HepG2 (cell line): ENCODE measurements at regions not wholly inside any gene's neighbourhood (a gene's known extent, or its start where the extent isn't known, plus 50 kb on each side); places are given as distances from the start of the nearest gene placed in this dataset.

Experiments used
- ARHGAP35 ChIP-seq: sonication (generic); formaldehyde crosslinking; IDR thresholded peaks from 2 replicates; pipeline ENCODE4 v1.9.0; 2022; ENCODE audit warnings: mild to moderate bottlenecking, inconsistent platforms, moderate library complexity, missing genetic modification reagents, borderline replicate concordance
- BORCS8-MEF2B ChIP-seq: sonication (generic); formaldehyde crosslinking; IDR thresholded peaks from 2 replicates; pipeline ENCODE4 v1.8.0; 2022; ENCODE audit warnings: mild to moderate bottlenecking, missing genetic modification reagents
- GATAD2A ChIP-seq: IDR thresholded peaks from 2 replicates; pipeline ENCODE4 v1.6.1; 2016
- GFI1 ChIP-seq: sonication (generic); formaldehyde crosslinking; IDR thresholded peaks from 2 replicates; pipeline ENCODE4 v1.5.0; 2020; ENCODE audit warnings: missing genetic modification reagents, mild to moderate bottlenecking, borderline replicate concordance
- GLI4 ChIP-seq: sonication (generic); formaldehyde crosslinking; IDR thresholded peaks from 2 replicates; pipeline ENCODE4 v1.5.1; 2020; ENCODE audit warnings: missing genetic modification reagents, mild to moderate bottlenecking, moderate library complexity, borderline replicate concordance
- KDM3A ChIP-seq: IDR thresholded peaks from 2 replicates; pipeline ENCODE4 v1.6.1; 2018; ENCODE audit warnings: low read depth, missing compliant biosample characterization
- KLF11 ChIP-seq: IDR thresholded peaks from 2 replicates; pipeline ENCODE4 v1.6.1; 2016; ENCODE audit warnings: missing compliant biosample characterization
- MTA3 ChIP-seq: sonication (generic); formaldehyde crosslinking; IDR thresholded peaks from 2 replicates; pipeline ENCODE4 v1.4.0; 2020; ENCODE audit warnings: missing genetic modification reagents
- NBN ChIP-seq: fragments of 450-650 bp; conservative IDR thresholded peaks from 2 replicates; pipeline ENCODE4 v1.6.1; 2017
- NCOA2 ChIP-seq: sonication (generic); formaldehyde crosslinking; IDR thresholded peaks from 2 replicates; pipeline ENCODE4 v1.8.0; 2022; ENCODE audit warnings: inconsistent platforms
- RFX3 ChIP-seq: IDR thresholded peaks from 2 replicates; pipeline ENCODE4 v1.6.1; 2016; ENCODE audit warnings: missing biosample characterization, missing genetic modification reagents
- RXRB ChIP-seq: IDR thresholded peaks from 2 replicates; pipeline ENCODE4 v1.6.1; 2016; ENCODE audit warnings: borderline replicate concordance, missing genetic modification reagents, missing compliant biosample characterization
- SRSF9 ChIP-seq: fragments of 200-400 bp; formaldehyde crosslinking; IDR thresholded peaks from 2 replicates; pipeline ENCODE4 v1.6.1; 2018; ENCODE audit warnings: borderline replicate concordance, mild to moderate bottlenecking, low read depth, low read length; ENCODE audit not compliant: insufficient read depth, poor library complexity, severe bottlenecking
- SRY ChIP-seq: sonication (generic); formaldehyde crosslinking; IDR thresholded peaks from 2 replicates; pipeline ENCODE4 v1.8.0; 2022; ENCODE audit warnings: mild to moderate bottlenecking, missing genetic modification reagents
- SYNCRIP ChIP-seq: fragments of 200-400 bp; formaldehyde crosslinking; IDR thresholded peaks from 2 replicates; pipeline ENCODE4 v1.6.1; 2018; ENCODE audit warnings: mild to moderate bottlenecking, low read depth, low read length; ENCODE audit not compliant: insufficient read depth
- TAF1 ChIP-seq: sonication (generic); formaldehyde crosslinking; IDR thresholded peaks from 2 replicates; pipeline ENCODE4 v1.4.0; 2020; ENCODE audit warnings: missing genetic modification reagents
- THYN1 ChIP-seq: sonication (generic); formaldehyde crosslinking; IDR thresholded peaks from 2 replicates; pipeline ENCODE4 v1.8.1; 2023; ENCODE audit warnings: low read depth, mild to moderate bottlenecking, moderate library complexity, missing genetic modification reagents, borderline replicate concordance
- ZBTB38 ChIP-seq: sonication (generic); formaldehyde crosslinking; IDR thresholded peaks from 2 replicates; pipeline ENCODE4 v1.5.1; 2020; ENCODE audit warnings: mild to moderate bottlenecking, missing genetic modification reagents
- ZBTB43 ChIP-seq: sonication (generic); formaldehyde crosslinking; conservative IDR thresholded peaks from 2 replicates; pipeline ENCODE4 v1.4.0; 2020; ENCODE audit warnings: missing genetic modification reagents
- ZNF430 ChIP-seq: sonication (generic); formaldehyde crosslinking; IDR thresholded peaks from 2 replicates; pipeline ENCODE4 v1.9.0; 2021; ENCODE audit warnings: mild to moderate bottlenecking, missing genetic modification reagents
- ZNF513 ChIP-seq: sonication (generic); formaldehyde crosslinking; conservative IDR thresholded peaks from 2 replicates; pipeline ENCODE4 v1.5.0; 2020; ENCODE audit warnings: missing genetic modification reagents
- ZNF576 ChIP-seq: sonication (generic); formaldehyde crosslinking; IDR thresholded peaks from 2 replicates; pipeline ENCODE4 v1.4.0; 2020; ENCODE audit warnings: mild to moderate bottlenecking, missing genetic modification reagents
- ZNF580 ChIP-seq: IDR thresholded peaks from 2 replicates; pipeline ENCODE4 v1.6.1; 2016; ENCODE audit warnings: low read depth, borderline replicate concordance
- ZNF703 ChIP-seq: sonication (generic); formaldehyde crosslinking; IDR thresholded peaks from 2 replicates; pipeline ENCODE4 v1.5.1; 2020; ENCODE audit warnings: missing genetic modification reagents, mild to moderate bottlenecking, moderate library complexity, borderline replicate concordance
- ZNF770 ChIP-seq: sonication (generic); formaldehyde crosslinking; IDR thresholded peaks from 2 replicates; pipeline ENCODE4 v1.5.0; 2020; ENCODE audit warnings: mild to moderate bottlenecking, missing genetic modification reagents
- ZSCAN31 ChIP-seq: sonication (generic); formaldehyde crosslinking; IDR thresholded peaks from 2 replicates; pipeline ENCODE4 v1.5.0; 2020; ENCODE audit warnings: low read depth, mild to moderate bottlenecking, missing genetic modification reagents

- no peak for TF ChIP-seq THYN1 (CRISPR knock-in tag)
- peak; percentile 95; the same call in 1 of the 2 replicates for TF ChIP-seq ZNF430 (CRISPR knock-in tag)
- TF ChIP-seq BORCS8-MEF2B (CRISPR knock-in tag): no peak
- TF ChIP-seq KDM3A (CRISPR knock-in tag): peak; percentile 63
- TF ChIP-seq RFX3 (CRISPR knock-in tag): no peak
- no peak for TF ChIP-seq ZSCAN31
- no peak for TF ChIP-seq NBN
- peak; percentile 94 for TF ChIP-seq RXRB
- TF ChIP-seq ZNF580 (CRISPR knock-in tag): no peak
- TF ChIP-seq TAF1: peak; percentile 45; the same call in 1 of the 2 replicates
- 0 out of 2 replicates have a peak, but pooled peaks have one; percentile 47 for TF ChIP-seq ZBTB43
- no peak for TF ChIP-seq SYNCRIP
- TF ChIP-seq NCOA2 (CRISPR knock-in tag): peak; percentile 91
- TF ChIP-seq KLF11 (CRISPR knock-in tag): no peak
- TF ChIP-seq ZNF576 (CRISPR knock-in tag): no peak
- peak; percentile 87 for TF ChIP-seq GFI1
- no peak for TF ChIP-seq GLI4 (CRISPR knock-in tag)
- TF ChIP-seq ZBTB38 (CRISPR knock-in tag): no peak
- no peak for TF ChIP-seq SRSF9
- TF ChIP-seq ARHGAP35: no peak
- TF ChIP-seq SRY (CRISPR knock-in tag): no peak
- no peak for TF ChIP-seq ZNF770
- TF ChIP-seq MTA3 (CRISPR knock-in tag): no peak
- TF ChIP-seq ZNF703 (CRISPR knock-in tag): 0 out of 2 replicates have a peak, but pooled peaks have one; percentile 62
- TF ChIP-seq ZNF513 (CRISPR knock-in tag): no peak
- peak; percentile 89 for TF ChIP-seq GATAD2A (CRISPR knock-in tag)
Measured at GRCh38 chr1:58898739-58899586, 115.1 kb upstream of the JUN start (continued).
